DMS 273 (cell line): ENCODE measurements at regions not wholly inside any gene's neighbourhood (a gene's known extent, or its start where the extent isn't known, plus 50 kb on each side); places are given as distances from the start of the nearest gene placed in this dataset.
"Not testable (repeated sequence)": the region's sequence is repeated elsewhere in the genome, so short reads cannot be mapped to it uniquely, and the experiment has no call there.

Experiments used
- DNase-seq: peaks from one replicate; lab custom pipeline; 2025; ENCODE audit not compliant: unreplicated experiment; lab: John Stamatoyannopoulos, UW

GRCh38 chr1:102365071-102365470 lies 368.3 kb upstream of the OLFM3 start:
- DNase-seq = no peak

GRCh38 chr1:102336602-102337001 lies 339.9 kb upstream of the OLFM3 start:
- no peak for DNase-seq

GRCh38 chr1:102318104-102318806 lies 321.5 kb upstream of the OLFM3 start:
- no peak for DNase-seq

GRCh38 chr1:102315096-102315495 lies 318.4 kb upstream of the OLFM3 start:
- no peak for DNase-seq

GRCh38 chr1:102296116-102296515 lies 299.4 kb upstream of the OLFM3 start:
- no peak for DNase-seq

- no peak for DNase-seq
Observed at GRCh38 chr1:102282955-102283354, 286.2 kb upstream of the OLFM3 start.

GRCh38 chr1:102262994-102263393 lies 266.3 kb upstream of the OLFM3 start:
- DNase-seq = no peak

GRCh38 chr1:102252731-102253505 lies 256.2 kb upstream of the OLFM3 start:
- no peak for DNase-seq

GRCh38 chr1:102241431-102242338 lies 245.0 kb upstream of the OLFM3 start:
- DNase-seq = no peak

- no peak for DNase-seq
Observed at GRCh38 chr1:102239247-102239646, 242.5 kb upstream of the OLFM3 start.

- DNase-seq = no peak
Observed at GRCh38 chr1:102234753-102235359, 238.1 kb upstream of the OLFM3 start.

- no peak for DNase-seq
Observed at GRCh38 chr1:102219463-102219862, 222.7 kb upstream of the OLFM3 start.

- DNase-seq = not testable (repeated sequence)
Observed at GRCh38 chr1:102210891-102211290, 214.2 kb upstream of the OLFM3 start.

- peak; percentile 55 for DNase-seq
Observed at GRCh38 chr1:102191723-102192122, 195.0 kb upstream of the OLFM3 start.

GRCh38 chr1:102190429-102190828 lies 193.7 kb upstream of the OLFM3 start:
- no peak for DNase-seq

GRCh38 chr1:102186536-102186935 lies 189.8 kb upstream of the OLFM3 start:
- no peak for DNase-seq

- no peak for DNase-seq
Observed at GRCh38 chr1:102185260-102185659, 188.5 kb upstream of the OLFM3 start.

- no peak for DNase-seq
Observed at GRCh38 chr1:102184477-102184876, 187.8 kb upstream of the OLFM3 start.

- DNase-seq = no peak
Observed at GRCh38 chr1:102183711-102184110, 187.0 kb upstream of the OLFM3 start.

GRCh38 chr1:102182603-102183260 lies 186.0 kb upstream of the OLFM3 start:
- DNase-seq = no peak

- no peak for DNase-seq
Observed at GRCh38 chr1:102181341-102181740, 184.6 kb upstream of the OLFM3 start.
